ENCODE measurements at regions not wholly inside any gene's neighbourhood (a gene's known extent, or its start where the extent isn't known, plus 50 kb on each side); places are given as distances from the start of the nearest gene placed in this dataset.

DNA sequence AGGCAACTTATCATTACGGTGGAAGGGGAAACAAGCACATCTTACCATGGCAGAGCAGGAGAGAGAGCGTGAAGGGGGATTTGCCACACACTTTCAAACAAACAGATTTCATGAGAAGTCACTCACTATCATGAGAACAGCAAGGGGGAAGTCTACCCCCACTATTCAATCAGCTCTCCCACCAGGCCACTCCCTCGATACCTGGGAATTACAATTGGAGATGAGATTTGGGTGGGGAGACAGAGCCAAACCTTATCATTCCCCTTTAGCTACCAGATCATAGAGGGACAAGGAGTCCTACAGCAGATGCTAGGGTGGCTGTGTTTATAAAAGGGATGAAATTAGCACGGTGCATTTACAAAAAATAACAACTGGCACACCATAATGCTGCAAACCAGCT is 2149.4 kb upstream of the ACO1 start:
- no peak for TF ChIP-seq POLR2A (IDR thresholded peaks at IDR 0.05)
- TF ChIP-seq, protein P1, sequence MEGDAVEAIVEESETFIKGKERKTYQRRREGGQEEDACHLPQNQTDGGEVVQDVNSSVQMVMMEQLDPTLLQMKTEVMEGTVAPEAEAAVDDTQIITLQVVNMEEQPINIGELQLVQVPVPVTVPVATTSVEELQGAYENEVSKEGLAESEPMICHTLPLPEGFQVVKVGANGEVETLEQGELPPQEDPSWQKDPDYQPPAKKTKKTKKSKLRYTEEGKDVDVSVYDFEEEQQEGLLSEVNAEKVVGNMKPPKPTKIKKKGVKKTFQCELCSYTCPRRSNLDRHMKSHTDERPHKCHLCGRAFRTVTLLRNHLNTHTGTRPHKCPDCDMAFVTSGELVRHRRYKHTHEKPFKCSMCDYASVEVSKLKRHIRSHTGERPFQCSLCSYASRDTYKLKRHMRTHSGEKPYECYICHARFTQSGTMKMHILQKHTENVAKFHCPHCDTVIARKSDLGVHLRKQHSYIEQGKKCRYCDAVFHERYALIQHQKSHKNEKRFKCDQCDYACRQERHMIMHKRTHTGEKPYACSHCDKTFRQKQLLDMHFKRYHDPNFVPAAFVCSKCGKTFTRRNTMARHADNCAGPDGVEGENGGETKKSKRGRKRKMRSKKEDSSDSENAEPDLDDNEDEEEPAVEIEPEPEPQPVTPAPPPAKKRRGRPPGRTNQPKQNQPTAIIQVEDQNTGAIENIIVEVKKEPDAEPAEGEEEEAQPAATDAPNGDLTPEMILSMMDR (IDR thresholded peaks at IDR 0.05) = no peak

Data from right lobe of liver (tissue), 4 donors.